Ovary (tissue), 7 donors: ENCODE measurements at regions not wholly inside any gene's neighbourhood (a gene's known extent, or its start where the extent isn't known, plus 50 kb on each side); places are given as distances from the start of the nearest gene placed in this dataset.

Experiments
- DNase-seq, 5 donors: peaks; one replicate each; pipeline ENCODE4 v3.0.0-alpha.2; 2019 to 2020
- H3K27ac ChIP-seq, 2 donors: fragments of 200-600 bp; one replicate each; pipeline versions ENCODE4 v1.5.1 to v1.8.0; 2019 to 2022
- H3K27me3 ChIP-seq: fragments of 200-600 bp; one replicate; pipeline ENCODE4 v1.8.0; 2022
- H3K36me3 ChIP-seq: fragments of 200-600 bp; sonication (generic); one replicate; pipeline ENCODE4 v1.5.1; 2019
- H3K4me1 ChIP-seq: one replicate; pipeline ENCODE4 v1.8.1; 2013; ENCODE audit warnings: mild to moderate bottlenecking, moderate library complexity; ENCODE audit not compliant: insufficient read depth
- H3K4me3 ChIP-seq: fragments of 200-600 bp; sonication (generic); one replicate; pipeline ENCODE4 v1.5.1; 2017
- H3K9me3 ChIP-seq, 2 donors: fragments of 200-600 bp in 1 of 2; sonication (generic) in 1 of 2; one replicate each; pipeline versions ENCODE4 v1.5.1 to v1.8.1; 2013 to 2019; ENCODE audit warnings: mild to moderate bottlenecking in 1 of 2, moderate library complexity in 1 of 2
- CTCF ChIP-seq, 3 donors: fragments of 450-650 bp in 2 of 3; fragments of 200-600 bp in 1 of 3; IDR thresholded peaks; one replicate each; pipeline versions ENCODE4 v1.5.1 to v1.8.0; 2016 to 2022; ENCODE audit warnings: antibody characterized with exemption in 3 of 3, mild to moderate bottlenecking in 1 of 3
- EP300 ChIP-seq: sonication (generic); formaldehyde crosslinking; IDR thresholded peaks from one replicate; pipeline ENCODE4 v1.6.1; 2017; ENCODE audit warnings: antibody characterized with exemption
- POLR2A ChIP-seq: fragments of 450-650 bp; IDR thresholded peaks from one replicate; pipeline ENCODE4 v1.6.1; 2017; ENCODE audit warnings: antibody characterized with exemption, mild to moderate bottlenecking, moderate library complexity
- WGBS, 3 donors: extraction: QIAGEN DNeasy Blood & Tissue Kit in 1 of 3; methylation state at CpG; one replicate each; pipeline versions ENCODE4 v1.1.5 to v1.1.7; 2013 to 2017; 5-methylcytosine and 5-hydroxymethylcytosine counted together
- intact Hi-C, 4 donors: fragments of 100-400 bp; cut with DNase I; formaldehyde crosslinking; loops; one replicate each; pipeline versions ENCODE4 v1.11.0 to v1.15.1; 2022 to 2023
- donor health status: DM: no; HTN: no; CAD: no; lungs with moderate emphysema.
- donor health status: DM: no; HTN: no; CAD: no.
- donor health status: Bipolar disorder and iron deficiency.
- donor health status: DM: no; HTN: no; CAD: no.
- donor health status: DM: yes; HTN: yes; CAD: no.

GRCh38 chr9:22265038-22265437, 181.6 kb upstream of the DMRTA1 start:
- intact Hi-C loops: no loop called here
- H3K4me3 ChIP-seq: no peak overlapping the region

GRCh38 chr9:22265534-22265933, 181.1 kb upstream of the DMRTA1 start:
- DNase-seq: no peak
- no peaks in the 10 kb centered on the region for H3K36me3 ChIP-seq
- TF ChIP-seq EP300 (no peak), CTCF (IDR thresholded peaks at IDR 0.05) (no peak), POLR2A (no peak)
- intact Hi-C loops: no loop called here
- no peaks in the 10 kb centered on the region for H3K27me3 ChIP-seq
- no peaks in the 10 kb centered on the region for H3K4me1 ChIP-seq
- WGBS, 3 donors: 69 to 85% (median 70%) methylated on average over 2 of the region's 2 CpGs
- no peaks in the 10 kb centered on the region for H3K9me3 ChIP-seq
- no peak overlapping the region for H3K27ac ChIP-seq
- H3K4me3 ChIP-seq: no peak overlapping the region

More at GRCh38 chr9:22265038-22265437, 181.6 kb upstream of the DMRTA1 start:
- no peak for TF ChIP-seq POLR2A
- TF ChIP-seq CTCF (IDR thresholded peaks at IDR 0.05): no peak
- TF ChIP-seq EP300: no peak
- Histone ChIP-seq H3K36me3 (no peaks in the 10 kb centered on the region), H3K27me3 (no peaks in the 10 kb centered on the region), H3K9me3 (no peaks in the 10 kb centered on the region), H3K4me1 (no peaks in the 10 kb centered on the region), H3K27ac (no peak overlapping the region)
- DNase-seq: no peak

- TF ChIP-seq CTCF (IDR thresholded peaks at IDR 0.05) (no peak), EP300 (no peak), POLR2A (no peak)
- H3K9me3 ChIP-seq: no peaks in the 10 kb centered on the region
- no peak overlapping the region for H3K27ac ChIP-seq
- intact Hi-C loops: no loop called here
- H3K4me1 ChIP-seq: no peaks in the 10 kb centered on the region
- H3K4me3 ChIP-seq: no peak overlapping the region
- no peak for DNase-seq
- WGBS, 3 donors: 83 to 93% (median 92%) methylated on average over 2 of the region's 2 CpGs
- H3K27me3 ChIP-seq: no peaks in the 10 kb centered on the region
- H3K36me3 ChIP-seq: no peaks in the 10 kb centered on the region
Measured at GRCh38 chr9:22274477-22274876, 172.1 kb upstream of the DMRTA1 start.

GRCh38 chr9:22278426-22278825, 168.2 kb upstream of the DMRTA1 start:
- no peak for DNase-seq
- intact Hi-C loops: no loop called here
- TF ChIP-seq EP300 (no peak), CTCF (IDR thresholded peaks at IDR 0.05) (no peak), POLR2A (no peak)
- H3K9me3 ChIP-seq: no peaks in the 10 kb centered on the region
- no peak overlapping the region for H3K4me3 ChIP-seq
- no peaks in the 10 kb centered on the region for H3K36me3 ChIP-seq
- no peaks in the 10 kb centered on the region for H3K27me3 ChIP-seq
- H3K27ac ChIP-seq: no peak overlapping the region
- H3K4me1 ChIP-seq: no peaks in the 10 kb centered on the region

GRCh38 chr9:22279636-22280035, 167.0 kb upstream of the DMRTA1 start:
- Histone ChIP-seq H3K4me3 (no peak overlapping the region), H3K9me3 (no peaks in the 10 kb centered on the region), H3K27me3 (no peaks in the 10 kb centered on the region), H3K4me1 (no peaks in the 10 kb centered on the region), H3K36me3 (no peaks in the 10 kb centered on the region), H3K27ac (no peak overlapping the region)
- no peak for DNase-seq
- 65 to 88% (median 84%) methylated on average over 1 of the region's 1 CpG for WGBS, 3 donors
- TF ChIP-seq POLR2A (no peak), EP300 (no peak), CTCF (IDR thresholded peaks at IDR 0.05) (no peak)
- intact Hi-C loops: no loop called here
